ENCODE measurements at regions not wholly inside any gene's neighbourhood (a gene's known extent, or its start where the extent isn't known, plus 50 kb on each side); places are given as distances from the start of the nearest gene placed in this dataset.
A peak's percentile ranks its signal among the peaks of the same experiment; 100 is the strongest.

DNA sequence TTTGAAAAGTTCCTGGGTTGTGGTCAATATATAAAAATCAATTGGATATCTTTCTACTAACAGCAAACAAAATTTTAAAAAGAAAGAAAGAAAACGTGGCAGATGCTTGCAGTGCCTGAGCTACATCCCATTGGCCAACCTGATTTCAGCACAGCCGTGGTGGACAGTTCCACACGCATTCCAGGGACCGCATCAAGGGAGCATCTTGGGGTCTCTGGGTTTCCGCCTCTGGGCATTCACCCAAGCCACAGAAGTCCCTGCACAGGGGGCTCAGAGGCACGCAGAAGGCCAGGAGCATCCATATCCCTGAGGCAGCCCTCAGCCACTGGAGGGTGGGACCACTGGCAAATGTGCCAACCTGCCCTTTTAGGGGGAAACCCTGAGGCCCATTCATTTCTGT is 254.5 kb upstream of the RNF32 start:
- Mint-ChIP-seq H3K9me3 (no peaks in the 10 kb centered on the region), H3K4me1 (no peaks in the 10 kb centered on the region), H3K27me3 (ENCODE audit: low read depth) (peaks cover 29% of the 10 kb centered on the region), H3K36me3 (ENCODE audit: low read depth) (no peaks in the 10 kb centered on the region), H3K27ac (ENCODE audit: unreplicated experiment) (no peak overlapping the region), H3K4me3 (no peak overlapping the region)
- TF ChIP-seq, protein P1, sequence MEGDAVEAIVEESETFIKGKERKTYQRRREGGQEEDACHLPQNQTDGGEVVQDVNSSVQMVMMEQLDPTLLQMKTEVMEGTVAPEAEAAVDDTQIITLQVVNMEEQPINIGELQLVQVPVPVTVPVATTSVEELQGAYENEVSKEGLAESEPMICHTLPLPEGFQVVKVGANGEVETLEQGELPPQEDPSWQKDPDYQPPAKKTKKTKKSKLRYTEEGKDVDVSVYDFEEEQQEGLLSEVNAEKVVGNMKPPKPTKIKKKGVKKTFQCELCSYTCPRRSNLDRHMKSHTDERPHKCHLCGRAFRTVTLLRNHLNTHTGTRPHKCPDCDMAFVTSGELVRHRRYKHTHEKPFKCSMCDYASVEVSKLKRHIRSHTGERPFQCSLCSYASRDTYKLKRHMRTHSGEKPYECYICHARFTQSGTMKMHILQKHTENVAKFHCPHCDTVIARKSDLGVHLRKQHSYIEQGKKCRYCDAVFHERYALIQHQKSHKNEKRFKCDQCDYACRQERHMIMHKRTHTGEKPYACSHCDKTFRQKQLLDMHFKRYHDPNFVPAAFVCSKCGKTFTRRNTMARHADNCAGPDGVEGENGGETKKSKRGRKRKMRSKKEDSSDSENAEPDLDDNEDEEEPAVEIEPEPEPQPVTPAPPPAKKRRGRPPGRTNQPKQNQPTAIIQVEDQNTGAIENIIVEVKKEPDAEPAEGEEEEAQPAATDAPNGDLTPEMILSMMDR (conservative IDR thresholded peaks at IDR 0.05), result no peak
- DNase-seq (ENCODE audit: low read depth, low spot score), result peak; percentile 42

DNA sequence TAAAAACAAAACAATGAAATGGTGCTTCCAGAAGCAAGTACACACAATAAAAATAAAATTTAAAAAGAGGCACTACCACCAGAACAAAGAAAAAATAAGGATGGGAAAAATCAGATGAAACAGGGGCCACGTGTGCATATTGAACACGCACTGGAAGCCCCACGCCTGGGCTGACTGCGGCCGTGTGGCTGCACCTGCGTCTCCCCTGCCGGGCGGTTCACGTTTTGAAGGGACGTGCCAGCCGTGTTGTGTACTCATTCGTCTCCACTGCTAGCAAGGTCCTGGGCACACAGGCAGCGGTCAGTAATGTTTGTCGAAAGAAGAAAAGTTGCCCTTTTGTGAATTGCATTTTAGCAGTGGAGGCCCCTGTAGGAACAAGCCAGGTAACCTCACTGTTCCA is 255.9 kb upstream of the RNF32 start:
- H3K4me1 Mint-ChIP-seq, result no peaks in the 10 kb centered on the region
- peaks cover 23% of the 10 kb centered on the region for H3K27me3 Mint-ChIP-seq (ENCODE audit: low read depth)
- H3K27ac Mint-ChIP-seq (ENCODE audit: unreplicated experiment), result no peak overlapping the region
- no peaks in the 10 kb centered on the region for H3K9me3 Mint-ChIP-seq
- DNase-seq (ENCODE audit: low read depth, low spot score), result no peak
- no peak overlapping the region for H3K4me3 Mint-ChIP-seq
- TF ChIP-seq, protein P1 (conservative IDR thresholded peaks at IDR 0.05), result no peak
- no peaks in the 10 kb centered on the region for H3K36me3 Mint-ChIP-seq (ENCODE audit: low read depth)

DNA sequence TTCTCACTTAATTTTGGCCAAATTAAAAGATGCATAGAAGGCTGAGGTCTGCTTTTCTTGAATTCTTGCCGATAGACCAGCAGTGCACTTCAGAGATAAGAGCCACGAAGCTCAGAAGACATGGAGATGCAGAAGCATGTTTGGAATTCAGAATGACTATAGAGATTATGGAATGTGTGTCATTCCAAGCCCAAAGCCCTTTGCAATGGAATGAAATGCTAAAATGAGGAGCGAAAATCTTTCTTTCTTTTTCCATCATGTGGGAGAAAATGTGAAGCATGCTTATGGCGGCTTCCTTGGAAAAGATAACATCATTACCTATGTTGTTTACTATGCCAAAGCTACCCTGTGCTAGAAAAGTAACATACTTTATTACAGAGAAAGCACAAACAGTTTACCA is 257.0 kb upstream of the RNF32 start:
- no peak for DNase-seq (ENCODE audit: low read depth, low spot score)
- Mint-ChIP-seq H3K4me3 (no peak overlapping the region), H3K9me3 (no peaks in the 10 kb centered on the region), H3K27ac (ENCODE audit: unreplicated experiment) (no peak overlapping the region), H3K4me1 (no peaks in the 10 kb centered on the region), H3K36me3 (ENCODE audit: low read depth) (no peaks in the 10 kb centered on the region), H3K27me3 (ENCODE audit: low read depth) (peaks cover 21% of the 10 kb centered on the region)
- TF ChIP-seq, protein P1 (conservative IDR thresholded peaks at IDR 0.05), result no peak

DNA sequence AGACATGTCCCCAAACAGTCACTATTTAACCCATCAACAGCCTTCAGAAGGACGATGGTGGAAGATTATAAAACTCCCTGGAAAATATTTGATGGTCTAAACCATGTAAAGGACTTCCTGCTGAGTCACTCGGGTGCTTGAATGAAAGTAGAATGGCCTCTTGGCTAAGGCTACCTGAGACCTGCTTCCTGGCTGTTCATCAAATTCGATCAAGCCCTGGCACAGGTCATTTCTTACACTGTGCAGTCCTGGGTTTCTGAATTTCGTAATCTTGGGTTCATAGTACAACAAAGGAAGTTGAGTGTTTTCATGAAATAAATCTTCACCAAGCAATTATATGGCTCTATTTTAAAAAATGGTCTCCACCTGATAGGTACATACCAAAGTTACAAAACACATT is 260.3 kb upstream of the RNF32 start:
- H3K27ac Mint-ChIP-seq (ENCODE audit: unreplicated experiment), result no peak overlapping the region
- no peaks in the 10 kb centered on the region for H3K4me1 Mint-ChIP-seq
- H3K4me3 Mint-ChIP-seq, result no peak overlapping the region
- no peaks in the 10 kb centered on the region for H3K36me3 Mint-ChIP-seq (ENCODE audit: low read depth)
- DNase-seq (ENCODE audit: low read depth, low spot score), result no peak
- H3K27me3 Mint-ChIP-seq (ENCODE audit: low read depth), result peaks cover 10% of the 10 kb centered on the region
- TF ChIP-seq, protein P1 (conservative IDR thresholded peaks at IDR 0.05), result no peak
- H3K9me3 Mint-ChIP-seq, result no peaks in the 10 kb centered on the region

DNA sequence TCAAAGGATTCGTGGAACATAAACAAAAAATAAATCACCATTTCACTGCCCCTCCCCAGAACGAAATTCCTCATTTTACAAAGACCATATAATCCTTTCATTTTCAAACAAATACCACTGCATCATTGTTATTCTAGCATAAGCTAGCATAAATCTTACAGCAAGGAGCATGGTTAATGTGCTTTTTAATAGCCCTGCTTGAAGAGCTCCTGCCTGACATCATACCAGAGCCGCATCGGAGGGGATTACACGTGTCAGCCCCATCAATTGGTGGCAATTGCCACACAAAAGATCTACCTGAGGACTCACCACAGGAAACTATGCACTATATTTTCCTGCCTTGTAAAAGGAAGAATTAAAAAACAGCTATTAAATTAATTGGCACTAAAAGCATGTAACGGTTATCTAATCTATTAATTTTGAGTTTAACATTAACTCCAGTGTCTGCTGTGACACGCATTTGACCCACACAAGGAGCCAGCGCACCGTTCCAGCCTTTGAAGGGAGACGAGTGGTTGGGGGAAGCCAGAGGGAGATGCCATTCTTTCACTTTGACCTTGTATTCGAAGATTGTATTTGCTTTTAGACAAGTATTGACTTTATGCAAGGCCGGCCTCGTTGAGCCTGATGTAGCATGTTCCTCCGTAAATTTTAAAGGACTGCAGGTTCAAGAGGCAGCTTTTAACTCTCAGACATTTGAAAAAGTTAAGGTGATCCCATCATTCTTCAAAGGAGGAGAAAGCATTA is 261.1 kb upstream of the RNF32 start:
- H3K36me3 Mint-ChIP-seq (ENCODE audit: low read depth), result no peaks in the 10 kb centered on the region
- no peaks in the 10 kb centered on the region for H3K4me1 Mint-ChIP-seq
- H3K4me3 Mint-ChIP-seq, result no peak overlapping the region

More for the DNA sequence above, 261.1 kb upstream of the RNF32 start:
- Mint-ChIP-seq H3K27ac (ENCODE audit: unreplicated experiment) (no peak overlapping the region), H3K27me3 (ENCODE audit: low read depth) (peaks cover 10% of the 10 kb centered on the region), H3K9me3 (no peaks in the 10 kb centered on the region)
- DNase-seq (ENCODE audit: low read depth, low spot score), result no peak
- TF ChIP-seq, protein P1 (conservative IDR thresholded peaks at IDR 0.05), result no peak
